H1 (cell line): ENCODE measurements at regions not wholly inside any gene's neighbourhood (a gene's known extent, or its start where the extent isn't known, plus 50 kb on each side); places are given as distances from the start of the nearest gene placed in this dataset.

Experiments
- CTCF ChIA-PET: fragments of 300-600 bp; sonication (Branson Sonifier 250); formaldehyde crosslinking; loops from one replicate; lab custom pipeline; 2021; ENCODE audit not compliant: partially characterized antibody; lab: Charles Lee
- POLR2A ChIA-PET: fragments of 300-600 bp; sonication (Branson Sonifier 250); formaldehyde crosslinking; loops from one replicate; lab custom pipeline; 2021; ENCODE audit warnings: inconsistent platforms; ENCODE audit not compliant: partially characterized antibody; lab: Charles Lee
- DNase-seq, 2 experiments: peaks; one replicate each; pipeline versions ENCODE4 v3.0.0 to v3.0.0-alpha.2; 2010 to 2022; ENCODE audit warnings: low spot score in 2 of 2, low read depth in 1 of 2, mixed read lengths in 1 of 2
- FAIRE-seq: peaks from 2 replicates; lab custom pipeline; 2011; peaks lifted over from hg19 to GRCh38; lab: Jason Lieb, UNC
- H2AFZ ChIP-seq: 2 replicates; pipeline ENCODE4 v1.8.1; 2012; ENCODE audit warnings: low read length, inconsistent platforms
- H2AK5ac ChIP-seq: 2 replicates; pipeline ENCODE4 v1.6.1; 2013; ENCODE audit warnings: low read depth, low read length
- H2BK120ac ChIP-seq: replicated peaks from 2 replicates; pipeline ENCODE3; 2013; ENCODE audit warnings: low read depth, low read length, inconsistent platforms
- H2BK12ac ChIP-seq: 2 replicates; pipeline ENCODE4 v1.6.1; 2013; ENCODE audit warnings: low read depth, low read length
- H2BK15ac ChIP-seq: 2 replicates; pipeline ENCODE4 v1.6.1; 2013; ENCODE audit warnings: low read length
- H2BK20ac ChIP-seq: 2 replicates; pipeline ENCODE4 v1.6.1; 2013; ENCODE audit warnings: low read length
- H2BK5ac ChIP-seq: 2 replicates; pipeline ENCODE4 v1.6.1; 2013; ENCODE audit warnings: low read depth, low read length
- H3K14ac ChIP-seq: 2 replicates; pipeline ENCODE4 v1.6.1; 2013; ENCODE audit warnings: inconsistent platforms; ENCODE audit not compliant: insufficient read length
- H3K18ac ChIP-seq: 2 replicates; pipeline ENCODE4 v1.6.1; 2013; ENCODE audit warnings: low read length; ENCODE audit errors: extremely low read depth
- H3K23ac ChIP-seq: 2 replicates; pipeline ENCODE4 v1.6.1; 2013; ENCODE audit warnings: inconsistent platforms; ENCODE audit not compliant: insufficient read length
- H3K23me2 ChIP-seq: 2 replicates; pipeline ENCODE4 v1.6.1; 2013; ENCODE audit warnings: low read depth, low read length
- H3K27ac ChIP-seq: 2 replicates; pipeline ENCODE4 v1.6.1; 2011; ENCODE audit warnings: low read depth, low read length, inconsistent platforms
- H3K27me3 ChIP-seq, 4 experiments: replicated peaks in 1 of 4; 1 replicate in 1 of 4; 2 replicates in 3 of 4; pipeline versions ENCODE4 v1.6.1 to v1.8.1; 2011 to 2013; ENCODE audit warnings: low read length in 3 of 4, mild to moderate bottlenecking in 3 of 4, inconsistent platforms in 2 of 4, mixed read lengths in 2 of 4, moderate library complexity in 1 of 4; ENCODE audit not compliant: control insufficient read depth in 3 of 4, insufficient read depth in 3 of 4; ENCODE audit errors: extremely low read depth in 1 of 4
- H3K36me3 ChIP-seq, 4 experiments: 2 replicates each; pipeline versions ENCODE4 v1.6.1 to v1.8.1; 2011 to 2013; ENCODE audit warnings: mild to moderate bottlenecking in 4 of 4, low read length in 3 of 4, moderate library complexity in 2 of 4, control low read depth in 1 of 4, inconsistent platforms in 1 of 4; ENCODE audit not compliant: insufficient read depth in 4 of 4, control insufficient read depth in 2 of 4
- H3K4ac ChIP-seq: replicated peaks from 2 replicates; pipeline ENCODE3; 2013; ENCODE audit warnings: low read length, low read depth, mixed read lengths, inconsistent platforms; ENCODE audit not compliant: insufficient read length
- H3K4me1 ChIP-seq, 4 experiments: replicated peaks in 1 of 4; 1 replicate in 1 of 4; 2 replicates in 3 of 4; pipeline versions ENCODE4 v1.6.1 to v1.8.1; 2011 to 2013; ENCODE audit warnings: low read length in 3 of 4, inconsistent platforms in 2 of 4, mixed read lengths in 1 of 4; ENCODE audit not compliant: insufficient read depth in 4 of 4, control insufficient read depth in 3 of 4
- H3K4me2 ChIP-seq, 2 experiments: 2 replicates each; pipeline versions ENCODE4 v1.6.1 to v1.8.1; 2011 to 2013; ENCODE audit warnings: low read depth in 2 of 2, low read length in 2 of 2, control low read depth in 1 of 2, inconsistent platforms in 1 of 2, mild to moderate bottlenecking in 1 of 2; ENCODE audit not compliant: insufficient read depth in 1 of 2
- H3K4me3 ChIP-seq, 4 experiments: fragments of 200-600, 300-600 bp in 1 of 4; sonication (generic), shearing (Covaris generic), sonication (Bioruptor Twin) in 1 of 4; 2 replicates each; pipeline versions ENCODE4 v1.5.1 to v1.8.1; 2011 to 2016; ENCODE audit warnings: low read length in 4 of 4, low read depth in 3 of 4, control low read depth in 2 of 4, inconsistent platforms in 2 of 4, mild to moderate bottlenecking in 2 of 4, mixed read lengths in 1 of 4, moderate library complexity in 1 of 4; ENCODE audit not compliant: insufficient read depth in 2 of 4; ENCODE audit errors: extremely low read depth in 1 of 4
- H3K56ac ChIP-seq: replicated peaks from 2 replicates; pipeline ENCODE3; 2013; ENCODE audit warnings: low read depth, mild to moderate bottlenecking, mixed read lengths, low read length, inconsistent platforms; ENCODE audit not compliant: insufficient read length
- H3K79me1 ChIP-seq: 2 replicates; pipeline ENCODE4 v1.6.1; 2013; ENCODE audit warnings: low read depth, low read length, control low read depth
- H3K79me2 ChIP-seq, 2 experiments: 2 replicates each; pipeline versions ENCODE4 v1.6.1 to v1.8.1; 2012 to 2013; ENCODE audit warnings: low read length in 2 of 2, mild to moderate bottlenecking in 2 of 2, inconsistent platforms in 1 of 2; ENCODE audit not compliant: insufficient read depth in 2 of 2, control insufficient read depth in 1 of 2
- H3K9ac ChIP-seq, 4 experiments: replicated peaks in 1 of 4; 1 replicate in 1 of 4; 2 replicates in 3 of 4; pipeline versions ENCODE4 v1.6.1 to v1.8.1; 2011 to 2013; ENCODE audit warnings: low read depth in 3 of 4, low read length in 3 of 4, control low read depth in 2 of 4, mild to moderate bottlenecking in 2 of 4, moderate library complexity in 2 of 4, inconsistent platforms in 1 of 4; ENCODE audit errors: extremely low read depth in 1 of 4
- H3K9me3 ChIP-seq, 2 experiments: 2 replicates each; pipeline versions ENCODE4 v1.6.1 to v1.8.1; 2012 to 2013; ENCODE audit warnings: mild to moderate bottlenecking in 2 of 2, moderate library complexity in 2 of 2, control low read depth in 1 of 2, inconsistent platforms in 1 of 2, low read depth in 1 of 2, low read length in 1 of 2, mixed read lengths in 1 of 2; ENCODE audit not compliant: insufficient read depth in 2 of 2
- H4K20me1 ChIP-seq, 2 experiments: replicated peaks in 1 of 2; 2 replicates each; pipeline versions ENCODE3 to v1.8.1; 2011 to 2013; ENCODE audit warnings: inconsistent platforms in 2 of 2, low read length in 2 of 2, mild to moderate bottlenecking in 1 of 2; ENCODE audit not compliant: insufficient read depth in 2 of 2, control insufficient read depth in 1 of 2
- H4K5ac ChIP-seq: 2 replicates; pipeline ENCODE4 v1.6.1; 2013; ENCODE audit warnings: low read length, low read depth, mixed read lengths, inconsistent platforms; ENCODE audit not compliant: insufficient read length
- H4K8ac ChIP-seq: 2 replicates; pipeline ENCODE4 v1.8.0; 2013; ENCODE audit warnings: mild to moderate bottlenecking, moderate library complexity, low read length, inconsistent platforms; ENCODE audit not compliant: insufficient read depth; ENCODE audit errors: extremely low read depth
- H4K91ac ChIP-seq: replicated peaks from 2 replicates; pipeline ENCODE3; 2013; ENCODE audit warnings: low read length, mixed read lengths, inconsistent platforms; ENCODE audit not compliant: insufficient read length
- ATF2 ChIP-seq: IDR thresholded peaks from 2 replicates; pipeline ENCODE4 v1.6.1; 2012; ENCODE audit warnings: low read length, inconsistent platforms
- BACH1 ChIP-seq: IDR thresholded peaks from 2 replicates; pipeline ENCODE4 v1.6.1; 2012; ENCODE audit warnings: low read length, improper control_type of control experiment
- CHD1 ChIP-seq: IDR thresholded peaks from 2 replicates; pipeline ENCODE4 v1.6.1; 2012; ENCODE audit warnings: low read depth, low read length, improper control_type of control experiment
- EZH2 ChIP-seq: fragments of 200-600 bp; sonication (generic); IDR thresholded peaks from 2 replicates; pipeline ENCODE4 v1.7.1; 2012; ENCODE audit warnings: low read depth, mild to moderate bottlenecking, moderate library complexity, low read length, inconsistent platforms; ENCODE audit not compliant: severe bottlenecking
- JUND ChIP-seq: IDR thresholded peaks from 2 replicates; pipeline ENCODE4 v1.6.1; 2011; ENCODE audit warnings: mild to moderate bottlenecking, improper control_type of control experiment, low read length
- KDM1A ChIP-seq: fragments of 200-600, 300-600 bp; sonication (generic); IDR thresholded peaks from 2 replicates; pipeline ENCODE4 v1.7.1; 2016; ENCODE audit warnings: mild to moderate bottlenecking, low read length, borderline replicate concordance
- KDM4A ChIP-seq: IDR thresholded peaks from one replicate; pipeline ENCODE4 v1.7.1; 2012; ENCODE audit warnings: low read depth, mild to moderate bottlenecking, moderate library complexity, low read length, inconsistent platforms; ENCODE audit not compliant: severe bottlenecking
- NRF1 ChIP-seq: IDR thresholded peaks from 2 replicates; pipeline ENCODE4 v1.6.1; 2011; ENCODE audit warnings: mild to moderate bottlenecking, low read depth, low read length, improper control_type of control experiment
- SP1 ChIP-seq: IDR thresholded peaks from 2 replicates; pipeline ENCODE4 v1.6.1; 2011; ENCODE audit warnings: low read depth, low read length
- SP2 ChIP-seq: IDR thresholded peaks from 2 replicates; pipeline ENCODE4 v1.6.1; 2012; ENCODE audit warnings: mild to moderate bottlenecking, low read length, inconsistent platforms
- SUZ12 ChIP-seq: fragments of 200-600 bp; sonication (generic); IDR thresholded peaks from 2 replicates; pipeline ENCODE4 v1.6.1; 2012; ENCODE audit warnings: mild to moderate bottlenecking, inconsistent platforms, low read length, moderate library complexity, mixed read lengths
- WGBS, 2 experiments: shearing (Covaris generic) in 1 of 2; methylation state at CpG; one replicate each; pipeline versions ENCODE4 v1.1.6 to v1.1.7; 2013 to 2015; ENCODE audit warnings: low lambda C conversion rate in 2 of 2, mixed read lengths in 2 of 2, inconsistent platforms in 1 of 2, low coverage in 1 of 2, missing lambda C conversion rate in 1 of 2; ENCODE audit not compliant: insufficient replicate concordance in 2 of 2, insufficient coverage in 1 of 2, insufficient read length in 1 of 2; ENCODE audit errors: extremely low coverage in 1 of 2, missing lambda C conversion rate in 1 of 2; 5-methylcytosine and 5-hydroxymethylcytosine counted together

GRCh38 chr9:86671018-86671417, 276.3 kb downstream of the GAS1 start:
- Histone ChIP-seq H3K79me2 (no peaks in the 10 kb centered on the region), H3K9ac (no peak overlapping the region), H3K56ac (no peak overlapping the region), H2BK5ac (no peak overlapping the region), H2AK5ac (no peak overlapping the region), H3K4ac (no peak overlapping the region), H2BK20ac (no peak overlapping the region), H3K9me3 (0 out of 4 replicates have a peak, but pooled peaks cover 0 to 6% of the 10 kb centered on the region in 2 experiments), H3K4me2 (no peak overlapping the region), H2BK120ac (no peak overlapping the region), H3K36me3 (no peaks in the 10 kb centered on the region), H3K14ac (no peak overlapping the region), H4K8ac (no peak overlapping the region), H2BK15ac (no peak overlapping the region), H3K23ac (no peak overlapping the region), H3K4me1 (no peaks in the 10 kb centered on the region), H3K23me2 (no peaks in the 10 kb centered on the region), H3K27ac (no peak overlapping the region), H3K79me1 (no peaks in the 10 kb centered on the region), H4K91ac (no peak overlapping the region), H3K4me3 (no peak overlapping the region), H2BK12ac (no peak overlapping the region), H2AFZ (no peak overlapping the region), H4K20me1 (no peaks in the 10 kb centered on the region), H3K27me3 (no peaks in the 10 kb centered on the region), H4K5ac (no peak overlapping the region), H3K18ac (no peak overlapping the region)
- no peak for FAIRE-seq
- WGBS, 2 experiments, result 91% methylated on average over 1 of the region's 1 CpG; no CpG with 5 or more reads in 1 of the 2 experiments
- ChIA-PET POLR2A (interaction anchor here (1.3 kb wide), 1 partner anchor 40 kb away, joined by 3 read pairs; no protein-coding TSS in a partner anchor), CTCF (interaction anchor here (0.8 kb wide), 1 partner anchor 97 kb away, joined by 3 read pairs; no protein-coding TSS in a partner anchor)
- TF ChIP-seq SP1, result no peak
- no peak for TF ChIP-seq KDM4A
- TF ChIP-seq SP2, result no peak
- TF ChIP-seq SUZ12, result no peak
- no peak for TF ChIP-seq KDM1A
- no peak for TF ChIP-seq CHD1
- no peak for TF ChIP-seq EZH2
- no peak for TF ChIP-seq BACH1
- no peak for TF ChIP-seq NRF1
- TF ChIP-seq ATF2, result no peak
- TF ChIP-seq JUND, result no peak
- DNase-seq, result no peak
